ENCODE measurements at regions not wholly inside any gene's neighbourhood (a gene's known extent, or its start where the extent isn't known, plus 50 kb on each side); places are given as distances from the start of the nearest gene placed in this dataset.

DNA sequence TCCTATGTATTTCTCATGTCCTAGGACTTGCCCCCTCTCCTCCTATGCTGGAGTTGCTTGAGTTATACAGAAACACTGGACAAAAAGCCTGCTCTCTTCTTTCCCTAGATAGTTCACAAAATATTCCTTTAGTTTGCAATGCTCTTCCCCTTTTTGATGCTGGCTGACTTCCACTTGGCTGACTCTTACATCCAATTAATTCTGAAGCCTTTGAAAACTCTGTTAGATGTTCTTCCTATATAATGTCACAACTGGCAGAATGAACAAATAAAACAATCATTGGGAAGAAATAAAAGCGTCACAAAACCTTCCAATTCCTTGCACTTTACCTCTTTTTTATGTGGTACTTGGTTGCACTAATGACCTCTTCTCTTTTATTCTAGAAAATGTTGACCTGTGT is 253.8 kb upstream of the CITED2 start:
- Mint-ChIP-seq H3K4me1 (ENCODE audit: insufficient read depth, unreplicated experiment) (peaks cover 8% of the 10 kb centered on the region), H3K9me3 (ENCODE audit: unreplicated experiment) (no peaks in the 10 kb centered on the region), H3K36me3 (ENCODE audit: insufficient read depth, unreplicated experiment) (no peaks in the 10 kb centered on the region), H3K27ac (ENCODE audit: low read depth, unreplicated experiment) (no peak overlapping the region), H3K4me3 (ENCODE audit: unreplicated experiment) (no peak overlapping the region), H3K27me3 (ENCODE audit: insufficient read depth, unreplicated experiment) (no peaks in the 10 kb centered on the region)
- DNase-seq (ENCODE audit: unreplicated experiment), result no peak
- intact Hi-C loops (cut with micrococcal nuclease), result no loop called here
- TF ChIP-seq, protein P1, sequence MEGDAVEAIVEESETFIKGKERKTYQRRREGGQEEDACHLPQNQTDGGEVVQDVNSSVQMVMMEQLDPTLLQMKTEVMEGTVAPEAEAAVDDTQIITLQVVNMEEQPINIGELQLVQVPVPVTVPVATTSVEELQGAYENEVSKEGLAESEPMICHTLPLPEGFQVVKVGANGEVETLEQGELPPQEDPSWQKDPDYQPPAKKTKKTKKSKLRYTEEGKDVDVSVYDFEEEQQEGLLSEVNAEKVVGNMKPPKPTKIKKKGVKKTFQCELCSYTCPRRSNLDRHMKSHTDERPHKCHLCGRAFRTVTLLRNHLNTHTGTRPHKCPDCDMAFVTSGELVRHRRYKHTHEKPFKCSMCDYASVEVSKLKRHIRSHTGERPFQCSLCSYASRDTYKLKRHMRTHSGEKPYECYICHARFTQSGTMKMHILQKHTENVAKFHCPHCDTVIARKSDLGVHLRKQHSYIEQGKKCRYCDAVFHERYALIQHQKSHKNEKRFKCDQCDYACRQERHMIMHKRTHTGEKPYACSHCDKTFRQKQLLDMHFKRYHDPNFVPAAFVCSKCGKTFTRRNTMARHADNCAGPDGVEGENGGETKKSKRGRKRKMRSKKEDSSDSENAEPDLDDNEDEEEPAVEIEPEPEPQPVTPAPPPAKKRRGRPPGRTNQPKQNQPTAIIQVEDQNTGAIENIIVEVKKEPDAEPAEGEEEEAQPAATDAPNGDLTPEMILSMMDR (IDR thresholded peaks at IDR 0.05; ENCODE audit: unreplicated experiment), result no peak
- no TSS peak for BruUV-seq (replicated peaks)
- POLR2A ChIA-PET, result no interaction called here
- CTCF ChIA-PET, result no interaction called here

DNA sequence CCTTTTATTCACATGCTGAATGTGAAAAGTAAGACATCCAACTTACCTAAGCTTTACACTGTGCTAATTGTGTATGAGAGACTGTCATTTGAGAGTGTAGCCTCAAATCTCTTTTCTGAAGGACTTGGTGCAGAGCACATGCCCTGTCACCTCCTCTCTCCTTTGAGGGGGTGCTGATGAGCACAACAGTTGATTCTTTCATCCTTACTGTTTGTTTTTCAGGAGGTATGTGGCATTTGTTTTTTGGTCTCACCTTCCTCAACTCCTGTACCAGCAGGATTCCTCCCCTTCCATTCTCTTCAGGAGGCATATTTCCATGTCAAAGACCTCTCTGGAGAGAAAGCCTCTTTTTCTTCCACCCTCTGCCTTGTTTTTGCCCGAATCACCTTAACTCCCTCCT is 252.6 kb upstream of the CITED2 start:
- CTCF ChIA-PET, result interaction anchor here (0.8 kb wide), 1 partner anchor 175 kb away, joined by 3 read pairs; no protein-coding TSS in a partner anchor
- DNase-seq (ENCODE audit: unreplicated experiment), result no peak
- POLR2A ChIA-PET, result no interaction called here
- TF ChIP-seq, protein P1 (IDR thresholded peaks at IDR 0.05; ENCODE audit: unreplicated experiment), result no peak
- H3K27ac Mint-ChIP-seq (ENCODE audit: low read depth, unreplicated experiment), result no peak overlapping the region
- intact Hi-C loops (cut with micrococcal nuclease), result no loop called here
- no peaks in the 10 kb centered on the region for H3K27me3 Mint-ChIP-seq (ENCODE audit: insufficient read depth, unreplicated experiment)
- no peak overlapping the region for H3K4me3 Mint-ChIP-seq (ENCODE audit: unreplicated experiment)
- no peaks in the 10 kb centered on the region for H3K9me3 Mint-ChIP-seq (ENCODE audit: unreplicated experiment)
- H3K36me3 Mint-ChIP-seq (ENCODE audit: insufficient read depth, unreplicated experiment), result no peaks in the 10 kb centered on the region
- BruUV-seq (replicated peaks), result no TSS peak
- H3K4me1 Mint-ChIP-seq (ENCODE audit: insufficient read depth, unreplicated experiment), result peaks cover 8% of the 10 kb centered on the region

DNA sequence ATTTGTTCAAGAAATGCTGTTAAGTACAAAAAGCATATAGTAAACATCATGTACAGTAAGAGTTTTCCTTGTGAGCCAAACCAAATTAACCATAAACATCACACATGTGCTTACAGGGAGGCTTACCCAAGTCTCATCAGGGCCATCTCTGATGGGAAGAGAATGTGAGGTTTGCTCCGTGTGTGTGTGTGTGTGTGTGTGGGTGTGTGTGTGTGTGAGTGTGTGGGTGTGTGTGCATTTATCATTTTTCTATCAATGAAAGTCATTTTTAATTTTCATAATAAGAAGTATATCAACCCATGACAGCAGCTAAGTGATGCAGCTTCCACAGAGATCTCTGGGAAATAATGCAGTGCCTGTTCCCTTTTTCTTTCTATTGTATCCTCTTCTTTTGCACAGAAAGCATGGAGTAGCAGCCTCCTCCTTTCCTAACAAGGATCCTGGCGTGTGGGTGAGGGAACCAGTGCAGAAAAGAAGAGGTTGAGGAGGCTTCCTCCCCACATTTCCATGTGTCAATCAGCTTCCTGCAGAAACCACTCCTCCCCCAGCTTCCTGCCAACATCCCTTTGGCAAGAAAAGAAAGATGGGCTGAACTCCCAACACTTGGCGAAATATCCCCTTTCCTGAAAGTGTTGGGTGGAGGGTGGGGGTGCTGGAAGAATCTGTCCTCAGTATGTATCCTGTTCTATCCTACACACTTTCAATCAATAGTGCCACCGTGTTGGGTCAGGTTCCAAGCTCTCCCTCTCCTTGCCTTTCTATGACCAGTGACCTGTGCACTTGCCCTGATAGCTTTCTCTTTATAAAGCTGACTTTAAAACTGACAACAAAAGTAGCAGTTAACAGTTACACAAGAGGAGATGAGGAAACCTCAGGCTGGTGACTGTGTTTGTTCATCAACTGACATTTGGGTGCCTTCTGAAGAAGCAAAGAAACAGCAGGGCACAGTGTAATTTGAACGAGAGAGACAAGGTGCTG is 251.8 kb upstream of the CITED2 start:
- CTCF ChIA-PET, result no interaction called here
- H3K27ac Mint-ChIP-seq (ENCODE audit: low read depth, unreplicated experiment), result peak overlapping the region; percentile 22
- no peaks in the 10 kb centered on the region for H3K36me3 Mint-ChIP-seq (ENCODE audit: insufficient read depth, unreplicated experiment)
- no TSS peak for BruUV-seq (replicated peaks)
- TF ChIP-seq, protein P1 (IDR thresholded peaks at IDR 0.05; ENCODE audit: unreplicated experiment), result no peak
- DNase-seq (ENCODE audit: unreplicated experiment), result peak; percentile 54
- H3K4me1 Mint-ChIP-seq (ENCODE audit: insufficient read depth, unreplicated experiment), result peaks cover 8% of the 10 kb centered on the region
- H3K9me3 Mint-ChIP-seq (ENCODE audit: unreplicated experiment), result no peaks in the 10 kb centered on the region
- intact Hi-C loops (cut with micrococcal nuclease), result no loop called here
- no peak overlapping the region for H3K4me3 Mint-ChIP-seq (ENCODE audit: unreplicated experiment)
- POLR2A ChIA-PET, result no interaction called here
- no peaks in the 10 kb centered on the region for H3K27me3 Mint-ChIP-seq (ENCODE audit: insufficient read depth, unreplicated experiment)

DNA sequence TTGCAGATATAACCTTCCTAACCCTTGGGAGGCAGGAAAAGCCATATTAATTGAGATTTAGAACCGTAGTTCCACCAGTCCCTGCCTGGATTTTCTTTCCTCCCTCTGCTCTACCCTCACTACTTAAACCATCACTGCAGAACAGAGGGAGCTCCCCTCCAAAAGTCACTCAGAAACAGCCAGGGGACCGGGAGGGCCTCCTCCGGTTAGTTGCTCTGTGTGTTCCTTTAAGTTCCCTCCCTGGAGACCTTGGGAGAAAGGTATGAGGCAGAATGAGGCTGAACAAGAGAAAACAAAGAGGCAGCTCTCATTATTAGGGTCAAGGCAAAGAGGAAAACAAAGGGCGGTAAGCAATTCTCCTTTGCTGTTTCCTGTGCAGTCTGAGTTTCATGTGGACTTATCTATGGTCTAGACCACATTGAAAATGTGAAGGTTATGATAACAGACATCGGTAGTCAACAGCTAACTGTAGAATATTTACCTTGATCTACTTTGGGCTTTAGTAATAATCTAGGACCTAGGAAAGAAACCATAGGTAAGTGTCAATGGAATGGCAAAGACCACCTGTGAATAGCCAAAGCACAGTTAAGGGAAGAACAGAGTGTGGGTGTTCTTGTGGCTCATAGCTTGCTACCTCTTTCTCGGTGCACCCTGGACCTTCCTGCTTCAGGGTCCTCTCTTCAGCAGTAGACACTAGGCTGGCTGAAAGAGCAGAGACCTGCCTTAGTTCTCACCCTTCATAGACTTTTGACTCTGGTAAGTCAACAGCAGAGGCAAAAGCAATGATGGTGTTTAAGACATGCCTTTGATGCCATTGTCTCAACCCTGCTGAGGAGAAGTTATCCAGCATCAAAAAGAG is 250.9 kb upstream of the CITED2 start:
- no peaks in the 10 kb centered on the region for H3K36me3 Mint-ChIP-seq (ENCODE audit: insufficient read depth, unreplicated experiment)
- CTCF ChIA-PET, result interaction anchor here (0.5 kb wide), 1 partner anchor 419 kb away, joined by 3 read pairs; no protein-coding TSS in a partner anchor
- POLR2A ChIA-PET, result interaction anchor here (0.7 kb wide), 1 partner anchor 239 kb away, joined by 3 read pairs; no protein-coding TSS in a partner anchor
- H3K4me3 Mint-ChIP-seq (ENCODE audit: unreplicated experiment), result no peak overlapping the region
- H3K9me3 Mint-ChIP-seq (ENCODE audit: unreplicated experiment), result no peaks in the 10 kb centered on the region
- no peak overlapping the region for H3K27ac Mint-ChIP-seq (ENCODE audit: low read depth, unreplicated experiment)
- intact Hi-C loops (cut with micrococcal nuclease), result no loop called here
- no peaks in the 10 kb centered on the region for H3K27me3 Mint-ChIP-seq (ENCODE audit: insufficient read depth, unreplicated experiment)
- H3K4me1 Mint-ChIP-seq (ENCODE audit: insufficient read depth, unreplicated experiment), result peaks cover 8% of the 10 kb centered on the region
- no peak for DNase-seq (ENCODE audit: unreplicated experiment)
- BruUV-seq (replicated peaks), result no TSS peak
- TF ChIP-seq, protein P1 (IDR thresholded peaks at IDR 0.05; ENCODE audit: unreplicated experiment), result no peak

Data from MCF 10A (cell line).